Upper lobe of left lung (tissue), 6 donors: ENCODE measurements at regions not wholly inside any gene's neighbourhood (a gene's known extent, or its start where the extent isn't known, plus 50 kb on each side); places are given as distances from the start of the nearest gene placed in this dataset.

ENCODE experiments used
- ATAC-seq, 2 donors: fragments of 200-7000 bp; cut with Tn5 transposase; one replicate each; pipeline ENCODE4 v1.9.1; 2022; ENCODE audit warnings: mild to moderate bottlenecking in 2 of 2, moderate library complexity in 2 of 2; ENCODE audit not compliant: low FRiP score in 2 of 2
- DNase-seq, 2 donors: peaks; one replicate each; pipeline ENCODE4 v3.0.0-alpha.2; 2019 to 2020
- H3K27ac ChIP-seq, 4 donors: fragments of 200-600 bp; sonication (generic); one replicate each; pipeline ENCODE4 v1.5.1; 2016 to 2019
- H3K27me3 ChIP-seq, 4 donors: fragments of 200-600 bp; sonication (generic); one replicate each; pipeline ENCODE4 v1.5.1; 2017 to 2019
- H3K36me3 ChIP-seq, 4 donors: fragments of 200-600 bp; sonication (generic); one replicate each; pipeline ENCODE4 v1.5.1; 2016 to 2019
- H3K4me1 ChIP-seq, 4 donors: fragments of 200-600 bp; sonication (generic); one replicate each; pipeline ENCODE4 v1.5.1; 2018 to 2019
- H3K4me3 ChIP-seq, 4 donors: fragments of 200-600 bp; sonication (generic); one replicate each; pipeline ENCODE4 v1.5.1; 2017 to 2019; ENCODE audit warnings: mild to moderate bottlenecking in 2 of 4, moderate library complexity in 1 of 4
- H3K9me3 ChIP-seq, 4 donors: fragments of 200-600 bp; sonication (generic); one replicate each; pipeline ENCODE4 v1.5.1; 2018 to 2019
- CTCF ChIP-seq, 6 experiments: fragments of 450-650 bp in 4 of 6; fragments of 200-600 bp in 2 of 6; sonication (generic) in 2 of 6; IDR thresholded peaks; one replicate each; pipeline ENCODE4 v1.5.1; 2016 to 2019; ENCODE audit warnings: antibody characterized with exemption in 6 of 6
- EP300 ChIP-seq, 4 donors: sonication (generic); formaldehyde crosslinking; IDR thresholded peaks; one replicate each; pipeline ENCODE4 v1.5.1; 2017; ENCODE audit warnings: antibody characterized with exemption in 4 of 4, control low read depth in 2 of 4
- POLR2A ChIP-seq, 4 donors: fragments of 450-650 bp; IDR thresholded peaks; one replicate each; pipeline ENCODE4 v1.5.1; 2016 to 2017; ENCODE audit warnings: antibody characterized with exemption in 4 of 4, mild to moderate bottlenecking in 2 of 4
- POLR2AphosphoS5 ChIP-seq, 2 donors: sonication (generic); formaldehyde crosslinking; IDR thresholded peaks; one replicate each; pipeline ENCODE4 v1.5.1; 2017; ENCODE audit warnings: antibody characterized with exemption in 2 of 2
- WGBS, 2 donors: methylation state at CpG; one replicate each; pipeline ENCODE4 v1.1.5; 2017 to 2018; 5-methylcytosine and 5-hydroxymethylcytosine counted together
- donor health status: DM: no; HTN: no; CAD: no; lungs with moderate emphysema.
- donor health status: DM: no; HTN: yes; CAD: no; lungs with severe emphysema.

GRCh38 chr2:62313449-62314227, 117.7 kb downstream of the B3GNT2 start:
- no peak for DNase-seq
- Histone ChIP-seq H3K4me1 (peaks cover 10 to 13% (median 11%) of the 10 kb centered on the region in 4 donors), H3K27ac (no peak overlapping the region), H3K9me3 (no peaks in the 10 kb centered on the region), H3K4me3 (no peak overlapping the region), H3K36me3 (no peaks in the 10 kb centered on the region), H3K27me3 (no peaks in the 10 kb centered on the region)
- WGBS, 2 donors: 75 to 80% methylated on average over 3 of the region's 3 CpGs
- ATAC-seq: peak in 1 of 2 donors; percentile 16
- TF ChIP-seq CTCF (IDR thresholded peaks at IDR 0.05) (no peak), EP300 (IDR thresholded peaks at IDR 0.05) (no peak), POLR2AphosphoS5 (IDR thresholded peaks at IDR 0.05) (no peak), POLR2A (IDR thresholded peaks at IDR 0.05) (no peak)

- peaks cover 42 to 49% (median 44%) of the 10 kb centered on the region in 4 donors for H3K4me1 ChIP-seq
- ATAC-seq (no peak), DNase-seq (no peak)
- H3K9me3 ChIP-seq: no peaks in the 10 kb centered on the region
- no peaks in the 10 kb centered on the region for H3K36me3 ChIP-seq
- no peaks in the 10 kb centered on the region for H3K27me3 ChIP-seq
- TF ChIP-seq EP300 (IDR thresholded peaks at IDR 0.05) (no peak), POLR2AphosphoS5 (IDR thresholded peaks at IDR 0.05) (no peak), CTCF (IDR thresholded peaks at IDR 0.05) (no peak), POLR2A (IDR thresholded peaks at IDR 0.05) (no peak)
- WGBS, 2 donors: 33 to 37% methylated on average over 17 of the region's 17 CpGs
- H3K4me3 ChIP-seq: no peak overlapping the region
- H3K27ac ChIP-seq: peak overlapping the region in 2 of 4 donors; percentile 14 to 50
Observed at GRCh38 chr2:62309465-62310091, 113.7 kb downstream of the B3GNT2 start.

DNA sequence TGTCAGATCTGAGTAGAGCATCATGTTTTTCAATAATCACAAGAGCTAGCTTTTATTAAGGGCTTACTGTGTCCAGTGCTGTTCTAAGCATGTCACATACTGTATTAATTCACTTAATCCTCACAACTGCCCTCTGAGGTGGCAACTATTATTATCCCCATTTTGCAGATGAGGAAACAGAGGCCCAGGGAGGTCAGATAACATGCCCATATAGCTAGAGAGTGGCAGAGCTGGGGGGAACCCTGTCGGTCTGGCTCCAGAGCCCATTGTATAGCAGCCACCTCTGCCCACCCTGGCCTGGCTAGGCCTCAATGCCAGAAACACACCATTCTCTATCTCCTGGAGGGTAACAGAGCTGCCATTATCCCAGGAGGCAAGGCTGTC, 113.2 kb downstream of the B3GNT2 start:
- WGBS, 2 donors: 89% methylated on average over 1 of the region's 1 CpG; no CpG with 5 or more reads in 1 of the 2 donors
- DNase-seq (no peak), ATAC-seq (no peak)
- Histone ChIP-seq H3K4me3 (no peak overlapping the region), H3K36me3 (no peaks in the 10 kb centered on the region), H3K27me3 (no peaks in the 10 kb centered on the region), H3K27ac (peak overlapping the region in 2 of 4 donors; percentile 14 to 50), H3K9me3 (no peaks in the 10 kb centered on the region), H3K4me1 (peaks cover 47 to 54% (median 49%) of the 10 kb centered on the region in 4 donors)
- TF ChIP-seq CTCF (IDR thresholded peaks at IDR 0.05) (no peak), EP300 (IDR thresholded peaks at IDR 0.05) (no peak), POLR2A (IDR thresholded peaks at IDR 0.05) (no peak), POLR2AphosphoS5 (IDR thresholded peaks at IDR 0.05) (no peak)

DNA sequence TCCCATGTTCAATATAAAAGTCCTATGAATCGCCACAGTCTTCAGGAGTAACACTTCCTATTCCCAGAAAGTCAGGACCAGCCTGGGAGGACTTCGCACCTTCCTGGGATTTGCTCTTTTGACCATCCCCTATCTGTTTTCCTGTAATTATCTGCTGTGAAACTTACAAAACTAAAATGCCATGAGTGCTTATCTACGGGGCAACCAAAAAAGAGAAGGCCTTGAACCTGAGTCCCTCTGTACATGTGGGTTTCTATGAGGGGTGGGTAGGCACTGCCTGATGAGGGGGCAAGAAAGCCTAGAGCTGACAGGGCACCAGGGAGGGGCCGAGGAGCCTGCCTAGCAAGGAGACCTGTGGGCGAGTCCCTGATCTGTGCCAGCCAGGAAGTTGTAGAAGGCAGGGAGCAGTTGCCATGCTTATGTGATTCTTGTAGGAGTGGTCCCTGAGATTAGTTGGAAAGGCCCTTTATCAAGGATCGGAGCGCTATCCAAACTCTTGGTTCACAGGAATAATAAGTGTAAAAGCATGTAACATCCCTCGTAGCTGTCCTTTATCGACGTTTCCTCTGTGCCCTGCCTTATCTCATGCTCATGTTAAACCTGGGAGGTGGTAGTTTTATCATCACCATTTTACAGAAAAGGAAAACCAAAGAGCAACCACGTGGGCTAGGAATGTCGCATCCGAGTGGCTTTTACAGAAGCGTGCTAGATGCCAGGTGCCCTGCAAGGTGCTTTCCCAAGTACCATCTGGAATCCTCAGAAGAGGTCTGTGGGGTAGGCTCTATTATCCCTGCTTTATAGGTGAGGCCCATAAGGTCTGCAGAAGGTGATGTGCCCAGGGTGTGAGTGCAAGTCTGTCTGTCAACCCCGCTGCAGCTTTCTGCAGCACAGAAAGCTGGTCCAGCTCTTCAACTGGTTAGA, 111.8 kb downstream of the B3GNT2 start:
- H3K36me3 ChIP-seq: no peaks in the 10 kb centered on the region
- TF ChIP-seq POLR2A (IDR thresholded peaks at IDR 0.05) (no peak), POLR2AphosphoS5 (IDR thresholded peaks at IDR 0.05) (no peak), CTCF (IDR thresholded peaks at IDR 0.05) (no peak), EP300 (IDR thresholded peaks at IDR 0.05) (no peak)
- peak in 1 of 2 donors; percentile 58 for DNase-seq
- 53 to 70% methylated on average over 12 to 15 of the region's 15 CpGs for WGBS, 2 donors
- peak overlapping the region; percentile 50 to 81 (median 74) for H3K27ac ChIP-seq
- H3K4me3 ChIP-seq: no peak overlapping the region
- ATAC-seq: no peak
- H3K9me3 ChIP-seq: no peaks in the 10 kb centered on the region
- no peaks in the 10 kb centered on the region for H3K27me3 ChIP-seq
- peaks cover 48 to 56% (median 52%) of the 10 kb centered on the region in 4 donors for H3K4me1 ChIP-seq
